ENCODE measurements at regions not wholly inside any gene's neighbourhood (a gene's known extent, or its start where the extent isn't known, plus 50 kb on each side); places are given as distances from the start of the nearest gene placed in this dataset.
"Not testable (repeated sequence)": the region's sequence is repeated elsewhere in the genome, so short reads cannot be mapped to it uniquely, and the experiment has no call there.

DNA sequence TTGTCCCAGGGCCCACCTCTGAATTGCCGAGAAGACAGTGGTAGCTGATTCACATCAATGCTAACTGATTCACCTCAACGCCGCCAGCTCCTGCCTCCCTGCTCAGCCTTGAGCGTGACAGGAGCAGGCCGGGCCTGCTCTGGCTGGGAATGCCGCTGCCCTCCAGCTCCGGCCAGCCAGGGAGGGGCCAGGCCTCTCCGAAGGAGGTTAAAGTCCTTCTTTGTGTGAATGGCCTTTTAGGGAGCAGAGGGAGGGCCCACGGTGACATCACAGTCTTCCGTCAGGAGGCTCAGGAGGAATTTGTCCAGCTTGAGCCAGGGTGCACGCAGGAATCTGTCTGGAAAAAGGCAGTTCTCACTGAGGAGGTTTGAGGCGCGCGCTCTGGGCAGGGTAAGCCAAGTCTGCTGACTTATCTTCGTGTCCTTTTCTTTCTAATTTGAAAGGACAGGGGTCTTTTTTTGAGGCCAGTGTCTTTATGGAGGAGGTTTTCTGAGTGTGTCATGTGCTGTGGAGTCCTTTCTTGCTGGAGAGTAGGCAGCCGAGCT, 82.7 kb downstream of the C9orf152 start:
- peak; percentile 34 for DNase-seq (ENCODE audit: low spot score)

DNA sequence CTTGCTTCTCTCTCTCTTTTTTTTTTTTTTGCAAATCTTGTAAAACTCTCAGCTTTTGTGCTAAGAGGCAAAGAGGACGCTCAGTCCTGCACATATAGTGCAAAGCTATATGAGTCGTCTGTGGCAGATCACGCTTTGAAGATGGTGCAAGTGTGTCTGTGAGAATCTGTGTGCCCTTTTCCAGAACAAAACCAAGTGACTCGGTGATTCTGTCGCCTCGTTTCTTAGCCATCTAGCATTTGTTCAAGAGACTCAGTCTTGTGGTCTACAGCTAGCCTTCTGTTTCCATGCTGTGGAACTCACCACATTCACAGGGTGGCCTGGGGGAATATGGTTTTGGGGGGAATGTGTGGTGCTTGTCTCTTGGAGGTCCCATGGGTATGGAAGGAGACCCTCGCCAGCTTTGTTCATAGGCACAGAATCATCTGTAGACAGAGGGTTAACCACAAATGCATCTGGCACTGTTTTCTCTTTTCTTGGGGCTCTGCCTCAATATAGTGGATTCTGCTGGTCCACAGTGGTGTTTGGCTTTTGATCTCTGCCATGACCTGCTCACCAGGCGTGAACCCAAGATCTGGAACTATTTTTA, 82.1 kb downstream of the C9orf152 start:
- no peak for DNase-seq (ENCODE audit: low spot score)

DNA sequence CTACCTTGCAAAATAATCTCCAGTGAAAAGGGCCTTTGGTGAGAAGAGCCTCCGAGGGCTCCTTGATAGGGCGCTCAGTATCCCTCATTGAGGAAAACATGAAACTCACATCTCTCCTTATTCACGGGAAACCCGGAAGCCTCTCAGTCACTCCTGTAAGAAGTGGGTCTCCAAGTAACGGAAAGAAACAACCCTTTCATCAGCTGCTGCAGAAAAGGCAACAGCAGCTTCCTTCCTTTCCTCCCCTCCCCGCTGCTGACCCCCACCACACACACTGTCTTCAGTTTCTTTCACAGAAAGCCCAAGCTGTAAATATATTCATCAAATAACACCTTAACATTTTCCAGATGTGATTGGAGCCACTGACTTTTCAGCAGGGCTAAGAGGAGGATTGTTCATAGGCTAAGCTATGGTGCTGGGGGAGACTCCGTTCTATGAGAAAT, 81.4 kb downstream of the C9orf152 start:
- DNase-seq (ENCODE audit: low spot score) = no peak

DNA sequence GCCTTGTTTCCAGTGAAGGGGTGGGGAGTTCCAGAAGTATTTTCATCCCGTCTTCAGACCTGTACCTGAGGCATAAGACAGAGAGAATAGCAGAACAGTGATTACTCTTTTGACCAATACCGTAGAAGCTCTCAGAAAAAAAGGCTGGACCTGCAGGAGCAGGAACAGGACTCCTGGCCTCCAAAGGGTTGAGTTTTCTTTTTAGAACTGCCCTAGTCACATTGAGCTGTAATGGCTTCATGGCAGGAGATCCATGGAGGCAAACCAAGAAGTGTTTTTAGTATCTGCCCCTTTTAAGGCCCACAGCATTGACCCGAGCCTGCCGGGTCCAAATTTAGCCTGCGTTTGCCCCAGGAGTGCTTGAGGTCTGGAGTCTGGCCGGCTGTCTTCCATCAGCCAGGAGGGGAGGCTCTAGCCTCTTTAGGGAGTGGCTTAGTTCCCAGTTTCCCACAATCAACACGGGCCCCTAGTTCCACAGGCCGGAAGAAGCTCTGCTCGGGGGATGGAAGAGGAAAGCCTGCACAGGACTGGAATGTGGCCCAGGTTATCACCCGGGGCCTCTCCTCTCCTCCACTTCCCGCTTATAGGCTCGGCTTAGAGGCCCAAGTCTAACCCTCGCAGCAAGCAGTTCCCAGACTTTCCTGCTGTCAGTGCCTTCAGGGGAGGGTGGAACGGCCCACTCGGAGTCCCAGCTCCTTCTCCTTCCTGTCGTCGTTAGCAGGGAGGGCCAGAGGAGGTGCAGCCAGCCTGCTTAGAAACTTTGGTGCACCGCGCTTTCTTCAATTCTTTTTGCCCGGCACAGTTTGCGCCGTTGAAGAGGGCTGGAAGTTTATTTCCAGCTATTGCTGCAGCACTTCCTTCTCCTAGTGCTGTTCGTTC, 80.7 kb downstream of the C9orf152 start:
- DNase-seq (ENCODE audit: low spot score) = peak; percentile 38

DNA sequence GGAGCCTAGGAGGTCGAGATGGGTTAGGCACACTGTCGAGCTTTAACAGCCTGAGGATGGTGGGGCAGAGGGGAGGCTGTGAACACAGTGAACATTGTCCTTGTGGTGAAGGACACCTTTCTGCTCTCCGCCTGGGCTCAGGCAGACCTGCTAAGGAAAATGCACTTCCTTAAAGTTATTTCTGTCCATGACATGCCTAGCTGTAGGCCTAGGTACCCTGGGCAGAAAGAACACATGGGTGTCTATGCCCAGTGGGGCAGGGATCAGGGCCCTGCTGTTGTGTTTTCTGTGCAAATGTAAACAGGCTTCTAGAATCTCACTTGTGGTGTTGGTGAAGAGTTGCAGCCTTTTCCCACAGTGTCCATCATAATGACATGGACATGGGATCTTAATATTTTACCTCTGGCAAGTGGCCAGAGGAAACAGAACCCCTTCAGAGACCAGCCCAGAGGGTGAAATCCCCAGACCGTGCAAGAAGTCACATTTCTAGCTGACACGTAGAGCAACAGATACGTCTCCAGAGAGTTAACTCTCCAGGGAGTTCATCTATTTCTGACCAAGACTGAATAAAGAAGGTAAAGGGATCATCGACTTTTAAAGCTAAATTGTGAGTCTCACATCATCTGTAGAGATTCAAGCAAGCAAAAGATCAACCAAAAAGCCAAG, 79.2 kb downstream of the C9orf152 start:
- no peak for DNase-seq (ENCODE audit: low spot score)

DNA sequence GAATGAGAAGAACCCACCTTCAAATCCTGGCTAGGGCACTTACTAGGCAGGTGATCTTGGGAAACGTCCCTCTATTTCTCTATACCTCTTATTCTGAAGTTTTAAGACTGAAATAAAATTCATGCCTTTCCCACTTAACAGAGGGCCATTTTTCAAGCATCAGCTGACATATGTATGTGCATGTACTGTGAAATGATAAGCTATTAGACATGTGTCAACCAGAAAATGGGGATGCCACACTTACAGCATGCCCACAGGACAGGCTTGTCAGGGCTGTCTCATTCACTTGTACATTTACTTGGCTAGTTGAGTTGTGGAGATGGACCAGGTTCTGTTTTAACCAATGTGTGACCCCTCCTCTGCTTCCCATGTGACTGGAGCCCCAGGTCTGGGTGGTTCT, 78.5 kb downstream of the C9orf152 start:
- no peak for DNase-seq (ENCODE audit: low spot score)

DNA sequence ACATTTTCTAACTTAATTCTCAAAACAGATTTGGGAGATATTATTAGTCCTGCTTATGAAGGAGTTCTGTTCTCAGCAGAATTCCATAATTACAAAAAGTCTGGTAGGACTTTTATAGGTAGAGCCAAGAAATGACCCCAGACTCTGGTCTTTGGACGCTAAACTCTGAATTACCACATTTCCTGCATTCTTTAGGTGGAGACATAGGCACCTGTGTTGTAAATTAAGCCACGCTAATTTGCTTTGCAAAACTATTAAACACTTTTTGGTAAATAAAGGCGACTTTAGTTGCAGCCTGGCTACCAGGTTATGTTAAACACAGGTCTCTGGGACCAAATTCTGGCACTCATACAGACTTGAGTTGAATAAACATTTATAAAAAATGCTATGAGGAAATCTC, 77.7 kb downstream of the C9orf152 start:
- DNase-seq (ENCODE audit: low spot score) = no peak

DNA sequence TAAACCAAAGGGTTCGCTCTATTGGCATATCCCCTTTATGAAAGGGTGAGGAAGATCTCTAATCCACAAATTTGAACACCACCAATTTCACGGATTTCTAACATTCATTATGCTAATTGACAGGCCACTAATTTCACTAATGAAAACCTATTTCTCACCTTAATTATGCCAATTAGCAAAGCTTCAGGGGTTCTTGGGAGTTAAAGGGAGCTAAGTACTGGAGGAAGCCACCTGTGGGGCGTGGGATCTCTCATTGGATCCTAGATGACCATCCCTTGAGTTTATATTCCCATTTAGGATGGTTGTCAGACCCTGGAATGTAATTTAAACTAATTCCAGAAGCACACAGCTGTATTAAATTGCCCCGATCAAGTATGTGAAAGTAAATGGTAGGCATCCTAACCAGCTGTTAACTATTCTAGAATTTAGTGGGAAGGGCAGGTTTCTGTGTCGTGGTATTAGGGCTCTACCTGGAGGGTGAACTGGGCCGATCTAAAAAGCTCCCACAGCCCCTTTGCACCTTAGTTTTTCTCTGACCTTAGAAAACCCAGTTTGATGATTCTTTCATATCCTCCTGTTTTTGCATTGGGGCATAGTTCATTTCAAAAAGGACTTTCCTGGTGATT, 77.1 kb downstream of the C9orf152 start:
- no peak for DNase-seq (ENCODE audit: low spot score)

DNA sequence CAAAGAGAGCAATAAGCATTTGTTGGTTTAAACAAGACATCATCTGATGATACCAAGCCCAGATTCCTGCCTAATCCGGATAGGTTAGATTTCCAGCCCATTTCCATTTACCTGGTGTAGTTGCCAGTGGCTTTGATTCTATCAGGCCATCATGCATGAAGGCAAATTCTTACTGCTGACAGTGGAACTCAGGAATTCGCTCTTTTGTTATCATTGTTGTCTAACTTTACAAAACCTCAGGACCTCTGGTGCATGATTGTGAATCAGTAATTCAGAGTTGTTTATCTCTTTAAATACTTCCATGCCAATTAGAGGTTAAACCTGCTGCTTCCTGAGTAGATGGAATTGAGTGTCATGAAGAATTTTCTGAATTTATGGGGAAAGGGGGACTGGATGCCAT, 76.5 kb downstream of the C9orf152 start:
- no peak for DNase-seq (ENCODE audit: low spot score)

DNA sequence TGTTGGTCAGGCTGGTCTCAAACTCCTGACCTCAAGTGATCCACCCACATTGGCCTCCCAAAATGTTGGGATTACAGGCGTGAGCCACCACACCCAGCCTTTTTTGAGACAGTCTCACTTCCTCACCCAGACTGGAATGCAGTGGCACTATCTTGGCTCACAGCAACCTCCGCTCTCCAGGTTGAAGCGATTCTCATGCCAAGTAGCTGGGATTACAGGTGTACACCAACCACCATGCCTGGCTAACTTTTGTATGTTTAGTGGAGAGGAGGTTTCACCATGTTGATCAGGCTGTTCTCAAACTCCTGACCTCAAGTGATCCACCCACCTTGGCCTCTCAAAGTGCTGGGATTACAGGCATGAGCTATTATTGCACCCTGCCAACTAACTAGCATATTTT, 75.4 kb downstream of the C9orf152 start:
- not testable (repeated sequence) for DNase-seq (ENCODE audit: low spot score)

DNA sequence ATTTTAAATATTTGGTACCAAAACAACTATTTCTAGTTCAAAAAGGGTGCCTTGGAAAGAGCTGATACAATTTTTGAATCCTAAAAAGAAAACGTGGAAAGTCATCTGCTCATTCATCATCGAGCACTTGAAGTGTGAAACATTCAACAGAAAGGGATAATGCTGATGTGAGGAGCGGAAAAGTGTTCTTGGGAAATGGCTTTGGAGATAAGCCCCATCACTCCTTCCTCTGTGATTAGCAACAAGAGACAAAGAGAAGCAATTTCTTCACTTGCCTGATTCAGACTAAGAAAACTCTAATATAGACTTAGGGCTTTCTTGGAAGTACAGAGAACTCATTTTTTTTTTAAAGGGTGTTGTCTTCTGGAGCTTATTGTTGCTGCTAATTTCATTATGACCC, 74.9 kb downstream of the C9orf152 start:
- no peak for DNase-seq (ENCODE audit: low spot score)

DNA sequence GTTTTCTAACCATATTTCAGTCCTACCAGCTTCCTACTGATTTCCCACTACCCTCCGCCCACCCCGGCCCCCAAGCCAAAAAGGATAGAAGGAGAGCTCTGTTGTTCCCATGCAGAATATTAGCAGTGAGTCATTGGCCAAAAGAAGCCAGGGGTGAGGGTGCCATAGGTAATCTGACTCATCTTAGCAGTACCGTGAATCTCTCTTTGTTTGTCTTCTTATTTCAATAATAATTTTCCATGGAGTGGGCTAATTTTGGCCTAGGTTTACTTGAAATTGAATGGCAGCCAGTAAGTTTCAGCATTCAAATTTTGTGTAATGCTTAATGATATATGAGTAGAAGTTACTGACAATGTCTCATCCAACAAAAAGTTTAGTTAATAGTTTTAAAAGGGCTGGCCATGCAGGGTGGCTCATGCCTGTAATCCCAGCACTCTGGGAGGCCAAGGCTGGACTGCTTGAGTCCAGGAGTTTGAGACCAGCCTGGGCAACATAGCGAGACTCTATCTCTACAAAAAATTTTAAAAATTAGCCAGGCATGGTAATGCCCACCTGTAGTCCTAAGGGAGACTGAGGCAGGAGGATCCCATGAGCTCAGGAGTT, 74.2 kb downstream of the C9orf152 start:
- no peak for DNase-seq (ENCODE audit: low spot score)

DNA sequence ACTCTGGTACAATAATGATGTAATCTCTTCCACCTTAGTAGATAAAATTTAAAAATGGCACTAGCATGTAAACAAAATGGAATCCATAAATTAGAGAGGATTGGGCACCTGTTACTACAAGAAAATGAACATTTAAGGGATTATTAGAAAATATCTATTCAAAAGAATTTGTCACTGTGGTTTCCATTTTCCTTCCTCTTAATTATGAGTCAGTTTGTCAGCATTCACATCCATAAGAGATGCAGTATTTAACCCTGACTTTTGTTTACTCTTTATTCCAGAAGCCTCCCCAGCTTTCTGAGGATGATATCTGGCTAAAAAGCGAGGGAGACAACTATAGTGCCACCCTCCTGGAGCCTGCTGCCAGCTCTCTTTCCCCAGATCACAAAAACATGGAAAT, 72.1 kb downstream of the C9orf152 start:
- DNase-seq (ENCODE audit: low spot score) = no peak

DNA sequence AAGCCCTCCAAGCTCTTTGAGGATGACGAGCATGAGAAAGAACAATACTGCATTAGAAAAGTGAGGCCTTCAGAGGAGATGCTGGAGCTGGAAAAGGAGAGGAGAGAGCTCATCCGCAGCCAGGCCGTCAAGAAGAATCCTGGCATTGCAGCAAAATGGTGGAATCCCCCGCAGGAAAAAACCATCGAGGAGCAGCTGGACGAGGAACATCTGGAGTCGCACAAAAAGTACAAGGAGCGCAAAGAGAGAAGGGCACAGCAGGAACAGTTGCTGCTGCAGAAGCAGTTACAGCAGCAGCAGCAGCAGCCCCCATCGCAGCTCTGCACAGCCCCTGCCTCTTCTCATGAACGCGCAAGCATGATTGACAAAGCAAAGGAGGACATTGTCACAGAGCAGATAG, 71.2 kb downstream of the C9orf152 start:
- DNase-seq (ENCODE audit: low spot score) = no peak

DNA sequence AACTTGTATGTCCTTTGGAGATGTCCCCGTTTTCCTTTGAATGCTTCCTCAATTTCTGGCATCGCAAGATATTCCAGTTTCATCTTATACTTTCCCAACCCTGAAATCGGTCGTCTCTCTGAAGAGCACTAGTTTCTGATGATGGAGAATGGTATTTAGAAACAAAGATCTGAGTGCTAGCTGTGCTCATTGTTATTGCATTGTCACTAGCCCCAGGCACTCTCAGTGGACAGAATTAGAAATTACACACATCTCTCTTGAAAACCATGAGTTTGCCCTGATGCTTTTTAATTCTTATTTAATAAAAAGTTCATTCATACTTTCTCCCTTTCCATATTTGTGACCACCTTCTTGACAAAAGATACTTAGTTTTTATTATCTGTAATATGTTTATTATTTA, 67.7 kb downstream of the C9orf152 start:
- no peak for DNase-seq (ENCODE audit: low spot score)

DNA sequence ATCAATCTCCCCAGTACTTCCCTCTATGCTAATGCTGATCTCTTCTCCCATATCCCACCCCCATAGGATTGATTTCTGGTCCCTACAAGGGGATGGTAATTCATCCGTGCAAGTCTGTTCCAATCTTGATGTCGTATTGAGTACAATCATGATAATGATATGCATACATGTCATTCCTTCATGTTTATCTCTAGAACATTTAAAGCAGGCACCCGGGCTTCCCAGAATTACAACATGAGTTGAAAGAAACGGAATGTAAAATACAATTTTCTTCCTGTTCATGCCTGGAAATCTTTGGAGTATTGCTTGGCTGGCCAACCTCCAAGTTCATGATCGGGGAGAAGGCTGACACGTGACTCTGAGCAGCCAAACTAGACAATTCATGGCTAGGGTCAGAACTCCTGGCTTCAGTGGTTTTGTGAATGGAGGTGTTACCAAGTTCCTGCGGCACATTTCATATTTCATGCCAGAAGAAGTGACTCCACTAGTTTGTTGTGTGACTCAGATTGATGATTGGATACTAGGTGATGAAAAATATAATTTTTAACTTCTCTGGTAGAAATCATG, 66.6 kb downstream of the C9orf152 start:
- DNase-seq (ENCODE audit: low spot score) = no peak

DNA sequence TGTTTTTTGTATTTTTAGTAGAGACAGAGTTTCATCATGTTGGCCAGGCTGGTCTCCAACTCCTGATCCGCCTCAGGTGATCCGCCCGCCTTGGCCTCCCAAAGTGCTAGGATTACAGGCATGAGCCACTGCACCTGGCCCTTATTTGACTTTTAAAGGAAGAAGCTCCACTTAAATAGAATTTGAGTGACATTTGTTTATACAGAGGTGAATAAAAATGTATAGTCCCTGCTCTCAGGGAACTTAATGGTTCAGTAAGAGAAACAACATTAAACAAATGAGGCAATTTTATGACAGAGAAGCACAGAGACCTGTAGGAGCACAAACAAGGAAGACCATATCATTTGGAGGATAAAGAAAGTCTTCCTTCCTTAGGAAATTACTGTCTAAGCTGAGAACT, 65.7 kb downstream of the C9orf152 start:
- DNase-seq (ENCODE audit: low spot score) = no peak

DNA sequence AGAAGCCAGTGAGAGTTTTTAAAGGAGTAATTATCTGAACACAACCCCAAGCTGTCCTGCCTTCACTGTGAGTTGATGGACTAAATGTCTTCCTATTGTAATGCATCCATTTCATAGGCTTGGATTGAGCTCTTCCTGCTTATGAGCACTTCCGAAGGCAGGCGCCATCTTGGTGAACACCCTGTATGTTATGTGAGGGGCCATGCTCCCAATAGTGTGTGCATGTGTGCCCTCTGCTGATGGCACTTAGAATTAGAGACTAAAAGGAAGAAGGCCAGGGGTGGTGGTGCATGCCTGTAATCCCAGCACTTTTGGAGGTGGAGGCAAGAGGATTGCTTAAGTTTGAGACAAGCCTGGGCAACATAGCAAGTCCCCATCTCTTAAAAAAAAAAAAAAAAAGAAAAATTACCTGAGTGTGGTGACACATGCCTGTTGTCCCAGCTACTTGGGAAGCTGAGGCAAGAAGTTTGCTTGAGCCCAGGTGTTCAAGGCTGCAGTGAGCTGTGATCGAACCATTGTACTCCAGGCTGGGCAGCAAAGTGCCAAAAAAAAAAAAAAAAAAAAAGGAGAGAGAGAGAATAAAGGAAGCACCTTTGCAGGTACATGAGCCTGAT, 65.0 kb downstream of the C9orf152 start:
- DNase-seq (ENCODE audit: low spot score) = no peak

DNA sequence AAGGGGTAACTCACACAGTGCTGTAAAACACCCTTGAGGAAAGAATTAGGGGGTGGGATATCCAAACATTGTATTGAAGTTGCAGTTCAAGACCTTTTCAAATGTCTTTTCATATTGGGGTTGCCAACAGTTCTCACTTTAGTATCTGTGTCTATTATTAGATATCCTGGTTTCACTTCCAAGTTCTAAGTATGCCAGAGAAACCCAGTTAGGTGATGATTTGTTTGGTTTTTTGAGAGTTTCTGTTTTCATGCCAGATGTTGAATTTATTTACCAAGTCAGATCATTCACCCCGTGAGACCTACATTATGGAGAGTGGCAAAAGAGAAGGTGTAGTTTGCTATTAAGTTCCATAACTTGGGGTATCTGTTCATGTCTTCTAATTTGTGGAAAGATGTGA, 64.5 kb downstream of the C9orf152 start:
- DNase-seq (ENCODE audit: low spot score) = no peak

DNA sequence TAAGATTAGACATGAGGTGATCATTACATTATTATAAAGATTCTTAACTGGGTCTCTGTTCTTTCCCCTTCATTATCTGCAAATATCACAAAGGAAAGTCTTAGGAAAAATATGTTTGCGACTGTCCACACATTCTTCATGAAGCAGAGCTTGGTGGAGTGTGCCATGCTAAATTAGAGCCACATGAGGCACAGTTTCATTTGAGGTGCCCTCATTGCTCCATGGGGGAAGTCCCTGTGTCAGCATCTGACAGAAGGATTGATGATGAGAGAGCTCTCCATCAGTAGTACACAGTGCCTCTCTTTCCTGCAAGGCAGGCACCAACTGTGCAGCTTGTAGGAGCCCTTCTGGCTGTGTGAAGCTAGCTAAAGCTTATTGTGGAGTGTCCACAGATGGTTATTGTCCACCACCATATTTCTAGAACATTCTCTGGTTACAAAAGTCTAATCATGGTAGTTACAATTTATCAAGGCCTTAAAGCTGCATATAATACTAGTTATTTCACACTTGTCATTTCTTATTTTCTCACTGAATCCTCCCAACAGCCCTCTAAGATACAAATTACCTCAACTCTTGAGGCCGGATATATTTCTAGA, 63.9 kb downstream of the C9orf152 start:
- DNase-seq (ENCODE audit: low spot score) = no peak

DNA sequence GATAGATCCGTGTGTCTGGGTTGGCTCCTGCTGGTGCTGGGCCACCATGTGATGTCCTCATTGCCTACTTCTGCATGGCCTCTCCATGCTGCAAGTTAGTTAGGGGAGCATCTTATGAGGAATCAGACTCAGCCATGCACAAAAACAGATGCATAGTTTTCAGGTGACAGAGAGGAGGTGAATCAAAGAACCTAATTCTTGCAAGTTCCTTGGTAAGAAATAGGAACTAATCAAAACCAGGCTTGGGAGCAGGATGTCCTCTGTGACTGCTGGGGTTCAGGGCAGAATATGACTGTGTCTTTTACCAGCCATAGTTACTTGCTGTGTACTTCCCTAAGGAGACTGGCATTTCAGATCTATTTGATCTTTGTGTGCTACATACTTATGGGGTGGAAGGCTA, 61.6 kb downstream of the C9orf152 start:
- no peak for DNase-seq (ENCODE audit: low spot score)
